Fibroblast of peridontal ligament (primary cell): ENCODE measurements at regions not wholly inside any gene's neighbourhood (a gene's known extent, or its start where the extent isn't known, plus 50 kb on each side); places are given as distances from the start of the nearest gene placed in this dataset.

Experiments used
- DNase-seq: peaks from one replicate; pipeline ENCODE4 v3.0.0-alpha.2; 2010; ENCODE audit errors: extremely low read depth

DNA sequence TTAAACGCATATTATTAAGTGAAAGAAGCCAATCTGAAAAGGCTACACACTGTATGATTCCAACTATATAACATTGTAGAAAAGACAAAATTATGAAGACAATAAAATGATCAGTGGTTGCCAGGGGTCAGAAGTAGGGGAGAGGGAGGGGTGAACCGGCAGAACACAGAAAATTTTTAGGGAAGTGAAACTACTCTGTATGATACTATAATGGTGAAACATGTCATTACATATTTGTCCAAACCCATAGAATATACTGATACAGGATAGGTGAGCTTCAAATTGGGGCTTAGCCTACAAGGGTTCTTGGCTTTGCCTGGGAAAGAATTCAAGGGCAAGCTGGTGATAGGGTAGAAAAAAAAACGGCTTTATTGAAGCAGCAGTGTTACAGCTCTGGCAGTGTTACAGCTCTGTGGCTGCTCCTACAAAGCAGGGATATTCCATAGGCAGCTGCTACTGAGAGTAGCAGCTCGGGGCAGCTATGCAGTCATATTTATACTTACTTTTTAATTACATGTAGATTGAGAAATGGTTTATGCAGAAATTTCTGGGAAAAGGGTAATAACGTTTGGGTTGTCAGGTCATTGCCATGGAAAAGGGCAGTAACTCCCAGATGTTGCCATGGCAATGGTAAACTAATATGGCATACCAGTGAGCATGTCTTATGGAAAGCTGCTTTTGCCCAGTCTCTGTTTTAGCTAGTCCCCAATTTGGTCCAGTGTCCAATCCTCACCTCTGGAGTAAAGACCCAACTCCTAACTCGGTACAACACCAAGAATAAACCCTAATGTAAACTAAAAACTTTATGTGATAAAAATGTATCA is 125.1 kb upstream of the SLC25A36 start:
- DNase-seq, result no peak

DNA sequence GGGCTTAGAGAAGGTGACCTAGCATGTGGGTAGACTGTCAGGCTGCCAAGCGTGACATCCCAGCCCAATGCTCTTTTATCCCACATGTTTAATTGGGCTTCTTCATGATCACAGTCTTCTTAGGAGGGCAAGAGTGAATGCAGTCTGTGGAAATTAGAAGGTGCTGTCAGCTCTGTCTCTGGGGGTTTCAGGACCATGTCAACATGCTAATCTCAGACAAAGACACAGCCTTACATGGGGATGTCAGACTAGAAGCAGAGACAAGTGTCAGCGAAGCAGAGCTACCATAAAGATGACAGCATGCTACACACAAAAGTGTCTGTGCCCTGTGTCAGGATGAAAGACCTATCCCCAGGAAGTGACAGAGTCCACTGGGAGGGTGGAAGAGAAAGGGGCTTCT is 120.1 kb upstream of the SLC25A36 start:
- DNase-seq, result no peak

DNA sequence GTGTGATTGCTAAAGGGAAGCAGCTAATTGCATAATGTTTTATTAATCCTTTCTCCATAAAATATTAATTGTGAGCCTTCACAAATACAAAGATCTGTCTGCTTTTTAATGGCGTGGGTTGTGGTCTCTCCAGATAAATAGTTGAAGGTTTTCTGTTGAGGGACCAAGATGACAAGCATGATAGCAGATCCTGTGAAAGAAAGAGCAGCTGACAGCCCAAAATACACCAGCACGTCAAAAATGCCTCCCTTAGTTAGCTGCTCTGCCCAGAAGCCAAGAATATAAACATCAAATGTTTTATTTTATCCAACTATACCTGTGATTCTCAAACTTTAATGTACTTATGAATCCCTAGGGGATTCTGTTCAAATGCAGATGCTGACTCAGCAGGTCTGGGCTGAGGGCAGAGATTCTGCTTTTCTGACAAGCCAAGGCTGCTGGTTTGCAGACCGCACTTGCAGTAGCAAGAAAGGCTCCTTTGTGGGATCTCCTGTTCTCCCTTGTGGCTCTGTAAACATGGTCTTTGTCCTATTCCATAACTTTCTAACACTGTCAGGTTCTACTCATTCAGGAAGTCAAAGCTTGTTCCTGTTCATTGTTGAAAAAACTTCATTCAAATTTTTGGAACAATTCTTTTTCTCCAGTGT is 119.1 kb upstream of the SLC25A36 start:
- no peak for DNase-seq

DNA sequence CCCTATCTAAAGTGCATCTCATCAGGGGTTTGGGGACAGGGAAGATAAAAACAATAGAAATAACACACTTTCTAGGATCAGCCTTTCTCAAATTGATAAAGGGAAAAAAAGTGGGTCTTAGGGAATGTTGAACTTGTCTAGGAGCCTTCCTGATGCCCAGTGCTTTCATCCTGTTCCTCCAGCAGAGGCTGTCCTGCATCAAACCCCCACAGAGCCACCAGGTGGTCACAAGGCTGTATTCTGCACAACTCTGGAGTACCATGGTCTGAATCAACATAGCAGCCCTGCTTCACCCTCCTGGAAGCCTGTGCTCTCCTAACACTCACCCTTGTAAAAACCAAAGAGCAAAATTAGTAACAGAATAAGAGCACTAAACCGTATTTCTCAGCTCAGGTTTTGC is 118.5 kb upstream of the SLC25A36 start:
- DNase-seq, result no peak

DNA sequence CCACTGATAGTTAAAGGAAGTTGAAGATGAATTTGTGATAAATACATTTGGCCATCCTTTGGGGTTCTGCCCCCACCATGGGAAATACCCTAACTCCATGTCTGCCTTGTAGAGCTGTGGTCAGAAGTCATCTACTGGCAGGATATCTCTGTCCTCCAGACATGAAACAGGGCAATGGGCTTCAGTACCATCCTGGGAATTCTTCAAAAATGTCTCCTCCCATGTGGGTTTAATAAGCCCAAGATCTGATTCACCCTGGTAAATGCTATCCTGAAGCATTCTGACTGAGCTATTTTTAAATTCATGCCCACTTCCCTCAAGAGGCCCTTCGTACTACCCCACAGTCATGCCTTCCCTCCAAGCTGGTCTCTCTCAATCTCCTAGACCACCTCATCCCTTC is 113.7 kb upstream of the SLC25A36 start:
- DNase-seq, result no peak

DNA sequence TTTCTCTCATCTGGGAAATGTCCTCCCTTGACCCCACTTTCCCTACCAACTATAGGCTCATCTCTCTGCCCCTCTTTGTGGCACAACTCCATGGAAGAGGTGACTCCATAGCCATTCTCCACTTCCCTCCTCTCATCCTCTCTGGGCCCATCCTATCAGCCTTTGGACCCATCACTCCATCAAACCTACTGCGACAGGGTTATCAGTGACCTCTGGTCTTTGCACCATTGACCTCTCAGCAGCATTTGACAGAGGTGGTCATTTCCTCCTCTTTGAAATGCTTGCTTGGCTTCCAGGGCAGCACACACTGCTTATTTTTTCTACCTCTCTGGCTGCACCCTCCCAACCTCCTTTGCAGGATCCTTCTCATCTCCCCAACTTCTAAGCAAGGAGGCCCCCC is 113.1 kb upstream of the SLC25A36 start:
- DNase-seq, result no peak

DNA sequence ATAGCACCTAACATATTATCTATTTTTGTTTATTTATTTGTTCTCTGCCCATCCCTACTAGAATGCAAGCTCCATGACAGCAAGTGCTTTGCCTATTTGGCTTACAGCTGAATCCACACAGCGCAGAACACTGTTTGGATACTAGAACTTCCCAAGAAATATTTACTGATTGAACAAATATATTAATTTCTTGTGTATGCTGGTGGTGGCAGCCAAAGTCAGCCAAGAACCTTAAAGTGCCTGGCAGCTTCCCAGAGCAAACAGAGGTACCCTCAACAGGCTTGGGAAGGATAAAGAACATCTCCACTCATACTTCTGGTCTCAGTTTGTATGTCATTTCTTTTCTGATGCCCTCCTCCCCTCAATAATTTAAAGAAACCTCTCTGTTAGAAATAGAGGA is 111.8 kb upstream of the SLC25A36 start:
- no peak for DNase-seq

DNA sequence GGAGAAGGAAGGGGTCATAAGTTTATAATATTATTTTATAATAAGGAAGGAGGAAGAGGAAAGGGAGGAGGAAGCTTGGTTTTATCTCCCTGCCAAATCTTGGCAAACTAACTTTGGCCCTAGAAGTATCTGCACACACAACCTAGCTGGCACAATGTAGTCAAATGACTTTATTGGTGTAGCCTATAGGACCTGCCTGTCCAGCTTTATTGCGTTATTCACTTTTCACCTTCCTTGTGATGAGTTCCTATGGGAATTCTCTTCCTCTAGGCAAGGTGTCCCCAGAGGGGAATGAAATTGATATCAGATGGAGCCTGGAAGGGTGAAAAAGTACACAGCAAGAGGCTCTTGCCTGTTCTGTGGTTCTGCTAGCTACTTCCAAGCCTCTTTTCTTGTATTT is 111.2 kb upstream of the SLC25A36 start:
- DNase-seq, result no peak

DNA sequence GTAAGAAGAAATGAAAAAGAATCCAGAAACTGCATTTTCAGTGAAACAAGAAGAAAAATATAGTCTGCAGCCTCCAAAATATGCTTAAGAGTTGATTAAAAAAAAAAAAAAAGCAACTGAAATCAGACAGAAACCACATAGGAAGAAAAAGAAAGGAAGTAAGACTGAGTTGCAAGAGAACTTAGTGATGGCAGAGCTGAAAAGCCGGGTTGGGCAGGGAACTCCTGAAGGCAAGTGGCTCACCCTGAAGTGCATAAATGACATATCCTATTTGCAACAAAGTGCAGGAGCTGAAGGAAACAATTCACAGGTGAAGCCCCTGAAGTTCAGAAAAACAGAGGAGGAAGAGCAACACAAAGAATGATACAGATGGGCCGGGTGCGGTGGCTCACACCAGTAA is 108.8 kb upstream of the SLC25A36 start:
- DNase-seq, result no peak

DNA sequence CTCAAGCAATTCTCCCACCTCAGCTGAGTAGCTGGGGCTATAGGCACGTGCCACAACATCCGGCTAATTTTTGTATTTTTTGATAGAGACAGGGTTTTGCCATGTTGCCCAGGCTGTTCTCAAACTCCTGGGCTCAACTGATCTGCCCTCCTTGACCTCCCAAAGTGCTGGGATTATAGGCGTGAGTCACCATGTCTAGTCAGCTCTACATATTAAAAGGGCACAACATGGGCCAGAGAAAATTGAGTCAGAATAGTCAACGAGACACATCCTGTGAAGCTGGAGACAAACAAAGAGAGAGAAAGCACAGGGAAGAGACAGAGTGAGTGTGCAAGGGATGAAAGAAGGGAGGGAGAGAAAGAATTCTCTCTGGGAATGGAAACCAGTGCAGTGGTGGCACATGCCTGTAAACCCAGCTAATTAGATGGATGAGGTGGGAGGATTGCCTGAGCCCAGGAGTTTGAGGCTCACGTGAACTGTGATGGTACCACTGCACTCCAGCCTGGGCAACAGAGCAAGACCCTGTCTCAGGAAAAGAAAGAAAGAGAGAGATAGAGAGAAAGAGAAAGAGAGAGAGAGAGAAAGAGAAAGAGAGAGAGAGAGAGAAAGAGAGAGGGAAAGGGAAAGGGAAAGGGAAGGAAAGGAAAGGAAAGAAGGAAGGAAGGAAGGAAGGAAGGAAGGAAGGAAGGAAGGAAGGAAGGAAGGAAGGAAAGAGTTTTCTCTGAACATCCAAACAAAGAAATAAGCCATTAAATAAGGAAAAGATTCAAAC is 107.2 kb upstream of the SLC25A36 start:
- no peak for DNase-seq

DNA sequence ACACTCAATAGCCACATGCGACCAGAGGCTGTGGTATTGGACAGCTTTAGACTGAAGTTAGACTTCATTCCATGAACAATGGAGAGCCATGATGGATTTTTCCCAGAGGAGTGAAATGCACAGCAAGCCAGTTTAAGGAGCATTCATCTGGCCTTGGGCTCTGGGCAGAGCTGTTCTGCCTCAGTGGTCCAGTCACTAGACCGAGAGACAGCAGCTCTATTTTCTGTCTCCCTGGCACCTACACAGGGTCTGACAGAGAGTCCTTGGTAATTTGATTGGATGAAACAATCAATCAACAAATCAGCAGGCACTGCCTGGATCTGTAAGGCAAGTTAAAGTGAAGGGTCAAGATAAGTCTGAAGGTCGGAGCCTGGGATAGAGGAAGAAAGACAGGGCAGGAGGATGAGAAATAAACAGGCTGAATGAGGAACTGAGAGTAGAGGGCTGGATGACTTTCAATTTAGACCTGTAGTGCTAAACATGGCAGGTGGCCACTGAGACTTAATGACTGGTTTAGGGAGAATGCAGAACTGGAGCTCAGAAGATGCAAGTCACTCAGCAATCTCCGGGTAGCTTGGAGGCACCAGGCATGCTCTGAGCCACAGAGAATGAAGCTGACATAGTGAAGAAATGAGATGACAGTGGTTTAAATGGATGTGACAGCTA is 98.5 kb upstream of the SLC25A36 start:
- DNase-seq, result no peak

DNA sequence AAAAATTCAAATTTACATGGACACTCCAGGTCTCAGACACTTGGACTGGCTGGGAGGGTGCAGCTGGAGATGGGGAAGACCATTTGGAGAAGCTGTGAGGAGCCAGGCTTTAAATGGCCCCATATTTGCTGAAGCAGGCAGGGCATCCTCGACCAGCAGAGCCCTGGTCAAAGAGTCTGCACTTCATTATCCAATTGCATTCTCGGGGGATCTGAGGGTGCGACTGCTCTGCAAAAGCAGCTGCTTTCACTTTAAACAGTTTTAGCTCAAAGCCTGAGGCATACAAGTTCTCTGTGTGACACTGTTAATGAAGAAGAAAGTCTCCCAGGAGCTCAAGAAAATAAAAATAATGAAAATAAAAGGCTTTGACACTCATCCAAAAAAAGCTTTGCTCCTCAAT is 98.0 kb upstream of the SLC25A36 start:
- DNase-seq, result no peak

DNA sequence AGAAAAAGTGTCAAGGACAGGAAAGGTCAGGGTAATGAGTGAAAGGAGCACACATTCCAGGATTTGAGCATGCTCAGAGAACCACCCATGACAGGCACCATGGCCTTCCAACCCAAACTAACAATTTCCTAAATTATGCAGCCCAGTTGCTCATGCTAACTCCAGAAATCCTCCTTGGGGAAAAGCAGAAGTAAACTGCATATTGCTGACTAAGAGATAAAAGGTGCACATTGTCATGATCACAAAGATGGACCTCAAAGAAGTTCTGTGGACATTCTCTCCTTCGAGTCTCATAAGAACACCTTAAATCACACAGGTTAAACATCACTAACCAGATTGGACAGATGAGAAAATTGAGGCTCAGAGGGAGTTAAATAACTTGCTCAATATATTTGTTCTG is 97.6 kb upstream of the SLC25A36 start:
- no peak for DNase-seq

DNA sequence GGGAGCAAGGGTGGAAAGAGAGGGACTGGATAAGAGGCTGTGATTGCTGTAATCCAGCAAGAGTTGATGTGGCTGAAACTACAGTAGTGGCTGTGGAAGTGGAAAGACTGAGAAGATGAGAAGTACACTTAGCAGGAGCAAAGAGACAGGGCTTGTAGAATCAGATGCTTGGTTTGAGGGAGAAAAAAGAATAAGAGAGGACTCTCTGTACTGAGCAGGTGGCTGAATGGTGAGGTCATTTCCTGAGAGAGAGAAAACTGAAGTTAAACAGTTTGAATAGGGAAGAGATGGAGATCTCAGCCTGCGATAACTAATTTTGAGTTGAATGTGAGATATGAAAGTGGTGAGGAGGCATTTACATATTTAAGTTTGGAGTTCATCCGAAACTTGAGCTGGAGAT is 95.8 kb upstream of the SLC25A36 start:
- DNase-seq, result no peak

DNA sequence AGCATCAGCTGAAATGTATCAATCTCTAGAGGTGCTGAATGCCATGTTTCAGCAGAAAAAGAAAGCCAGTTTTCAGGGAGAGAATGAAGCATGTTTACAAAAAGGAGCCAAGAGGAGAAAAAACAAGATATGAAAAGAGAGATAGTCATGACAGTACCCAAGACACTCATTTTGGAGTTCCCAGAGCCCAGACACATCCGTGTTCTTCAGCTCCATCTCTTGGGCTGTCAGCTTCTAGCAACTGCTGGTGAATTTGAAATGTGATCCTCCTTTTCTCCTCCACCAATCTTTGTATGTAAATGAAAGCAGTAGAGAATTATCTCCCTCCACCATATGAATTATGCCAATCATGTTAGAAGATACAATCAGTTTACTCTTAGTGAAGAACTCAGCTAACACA is 93.0 kb upstream of the SLC25A36 start:
- DNase-seq, result no peak

DNA sequence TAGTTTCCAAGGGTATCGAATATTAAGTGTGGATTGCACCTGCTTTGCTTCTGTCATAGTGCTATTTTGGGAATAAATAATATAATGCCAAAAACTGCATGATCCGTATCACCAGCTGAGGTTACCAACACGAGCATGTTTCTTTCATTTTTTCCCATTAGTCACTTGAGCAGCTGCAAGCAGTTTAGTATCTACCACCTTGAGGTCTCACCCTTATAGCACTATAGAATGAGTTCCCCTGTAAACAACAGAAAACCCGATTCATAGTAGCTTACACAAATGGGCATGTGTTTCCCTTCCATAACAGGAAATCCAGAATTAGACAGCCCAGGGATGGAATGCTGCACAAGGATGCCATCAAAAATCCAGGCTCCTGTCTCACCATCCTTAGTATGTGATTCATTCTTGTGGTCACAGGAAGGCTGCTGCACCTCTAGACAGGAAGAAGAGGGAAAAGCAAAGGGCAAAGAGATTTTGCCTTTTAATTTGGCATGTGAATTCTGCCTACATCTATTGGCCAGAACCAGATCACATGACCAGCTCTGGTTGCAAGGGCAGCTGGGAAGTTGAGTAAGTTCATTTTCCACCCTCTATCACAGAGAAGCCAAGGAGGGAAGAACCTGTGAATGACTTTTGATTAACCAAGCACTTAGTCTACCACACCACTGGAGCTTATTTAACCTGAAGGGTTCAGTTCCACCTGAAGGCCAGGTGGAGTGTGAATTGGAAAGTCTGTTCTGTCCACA is 91.3 kb upstream of the SLC25A36 start:
- DNase-seq, result no peak

DNA sequence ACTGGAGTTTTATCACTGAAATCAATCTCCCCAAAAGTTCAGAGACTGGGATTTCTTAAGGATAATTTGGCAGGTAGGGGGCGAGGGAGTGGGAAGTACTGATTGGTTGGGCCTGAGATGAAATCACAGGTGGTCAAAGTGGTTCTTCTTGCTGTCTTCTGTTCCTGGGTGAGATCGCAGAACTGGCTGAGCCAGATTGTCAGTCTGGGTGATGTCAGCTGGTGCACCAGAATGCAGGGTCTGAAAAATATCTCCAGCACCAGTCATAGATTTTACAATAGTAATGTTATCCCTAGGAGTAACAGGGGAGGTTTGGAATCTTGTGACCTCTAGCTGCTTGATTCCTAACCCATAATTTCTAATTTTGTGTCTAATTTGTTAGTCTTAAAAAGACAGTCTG is 86.7 kb upstream of the SLC25A36 start:
- no peak for DNase-seq

DNA sequence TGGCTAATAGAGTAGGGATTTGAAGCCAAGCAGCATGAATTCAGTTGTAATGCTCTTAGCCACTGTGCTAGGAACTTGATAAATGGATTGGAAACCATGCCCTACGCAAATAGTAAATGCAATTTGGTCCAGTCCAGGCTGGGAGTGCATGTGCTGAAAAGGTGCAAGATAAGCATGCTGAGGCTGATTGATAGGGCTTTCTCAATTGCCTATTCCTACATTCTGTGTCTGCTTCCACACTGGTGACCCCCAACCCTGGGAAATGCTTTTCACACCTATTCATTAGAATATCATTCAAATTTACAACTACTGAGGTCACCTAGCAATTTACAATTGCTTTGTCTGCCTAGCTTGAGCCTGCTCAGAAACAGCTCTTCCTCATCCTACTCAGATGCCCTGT is 84.7 kb upstream of the SLC25A36 start:
- no peak for DNase-seq

DNA sequence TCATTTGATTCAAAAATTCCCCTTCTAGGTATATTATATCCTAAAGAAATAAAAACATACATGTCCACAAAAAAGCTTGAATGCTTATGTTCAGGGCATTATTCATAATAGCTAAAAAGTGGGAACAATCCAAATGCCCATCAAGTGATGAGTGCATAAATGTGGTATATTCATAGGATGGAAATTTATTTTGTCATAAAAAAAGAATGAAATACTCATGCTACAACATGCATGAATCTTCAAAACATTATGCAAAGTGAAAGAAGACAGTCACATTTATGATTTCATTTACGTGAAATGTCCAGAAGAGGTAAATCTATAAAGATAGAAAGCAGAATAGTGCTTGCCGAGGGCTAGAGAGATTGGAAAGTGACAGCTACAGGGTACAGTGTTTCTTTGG is 83.6 kb upstream of the SLC25A36 start:
- no peak for DNase-seq

DNA sequence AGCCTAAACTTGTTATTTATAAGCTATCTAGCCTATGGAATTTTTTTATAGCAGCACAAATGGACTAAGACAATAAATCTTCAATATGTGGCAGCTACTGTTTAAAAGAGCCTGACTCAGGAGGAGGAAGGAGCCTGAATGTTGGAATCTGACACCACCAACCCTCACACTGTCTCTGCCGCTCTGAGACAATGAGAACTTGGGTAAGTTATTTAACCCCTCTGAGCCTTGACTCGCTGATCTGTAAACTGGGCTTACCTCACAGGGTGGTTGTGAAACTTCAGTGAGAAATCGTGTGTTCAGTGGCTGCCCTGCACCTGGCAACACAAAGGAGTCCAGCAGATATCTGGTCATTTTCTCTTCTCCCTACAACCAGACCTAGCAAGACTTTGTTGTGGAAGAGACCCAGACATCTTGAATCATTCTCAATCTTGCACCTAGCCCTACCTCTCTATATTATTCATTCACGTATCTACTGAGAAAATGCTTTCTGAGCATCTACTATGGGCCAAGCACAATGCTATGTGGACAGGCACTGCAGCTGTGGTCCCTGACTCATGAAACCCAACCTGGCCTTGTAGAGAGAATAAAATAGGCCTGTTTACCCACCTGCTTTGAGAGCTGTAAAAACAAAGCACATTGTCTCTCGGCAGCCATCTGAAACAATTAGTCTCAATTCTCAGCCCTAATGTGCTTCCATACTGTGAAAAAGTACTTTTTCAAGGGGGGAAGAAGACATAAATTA is 81.9 kb upstream of the SLC25A36 start:
- no peak for DNase-seq

DNA sequence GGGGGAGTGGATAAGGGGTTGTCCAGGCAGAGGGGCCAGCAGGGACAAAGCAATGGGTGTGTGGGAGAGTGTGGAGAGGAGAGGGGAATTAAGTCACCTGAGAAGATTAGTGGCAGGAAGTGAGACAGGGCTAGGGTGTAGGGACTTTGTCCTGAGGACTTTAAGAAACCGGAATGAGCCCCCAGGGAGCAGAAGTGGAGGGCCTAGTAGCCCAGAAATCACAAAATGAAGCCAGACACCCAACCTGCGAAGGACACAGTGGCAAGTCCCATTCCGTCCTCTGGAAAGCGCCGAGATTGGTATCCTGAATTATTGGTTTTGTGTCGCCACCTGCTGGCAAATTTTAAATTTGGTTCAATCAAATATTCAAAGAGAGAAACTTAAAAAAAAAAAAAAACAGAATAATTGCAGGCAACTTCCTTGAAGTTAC is 78.0 kb upstream of the SLC25A36 start:
- peak; percentile 74 for DNase-seq
